GM19240 (cell line): ENCODE measurements at regions not wholly inside any gene's neighbourhood (a gene's known extent, or its start where the extent isn't known, plus 50 kb on each side); places are given as distances from the start of the nearest gene placed in this dataset.
"Not testable (repeated sequence)": the region's sequence is repeated elsewhere in the genome, so short reads cannot be mapped to it uniquely, and the experiment has no call there.

Source experiments
- DNase-seq: peaks from one replicate; pipeline ENCODE4 v3.0.0; 2011; ENCODE audit warnings: low spot score; ENCODE audit not compliant: insufficient read length

DNA sequence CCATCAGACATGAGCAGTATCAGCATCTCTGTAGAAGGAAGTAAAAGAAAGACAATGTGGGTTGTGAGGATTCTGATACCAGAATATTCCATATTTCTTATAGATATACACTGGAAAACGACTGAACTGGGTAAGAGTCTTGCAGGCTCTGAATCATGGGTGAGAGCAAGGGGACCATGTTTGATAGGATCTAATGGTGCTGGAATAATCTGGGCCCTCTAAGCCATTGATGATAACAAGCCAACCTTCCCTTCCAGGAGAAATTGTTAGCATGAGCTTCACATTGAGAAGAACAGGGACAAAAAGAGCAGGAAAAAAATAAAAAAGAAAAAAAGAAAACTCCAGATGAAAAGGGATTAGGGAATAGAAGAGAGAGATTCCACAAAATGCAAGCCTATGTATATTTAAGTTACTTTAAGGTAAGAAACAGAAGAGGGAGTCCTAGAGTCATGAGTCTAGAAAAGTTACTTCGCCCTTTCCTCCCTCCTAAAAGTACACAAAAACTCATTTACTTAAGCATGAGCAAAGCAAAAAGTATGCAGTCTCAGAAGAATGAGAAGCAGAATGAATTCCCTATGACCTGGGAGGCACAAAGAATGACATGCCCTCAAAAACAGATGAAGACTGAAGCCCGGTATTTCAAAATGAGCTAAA is 181.9 kb downstream of the TMEM26 start:
- DNase-seq: no peak

DNA sequence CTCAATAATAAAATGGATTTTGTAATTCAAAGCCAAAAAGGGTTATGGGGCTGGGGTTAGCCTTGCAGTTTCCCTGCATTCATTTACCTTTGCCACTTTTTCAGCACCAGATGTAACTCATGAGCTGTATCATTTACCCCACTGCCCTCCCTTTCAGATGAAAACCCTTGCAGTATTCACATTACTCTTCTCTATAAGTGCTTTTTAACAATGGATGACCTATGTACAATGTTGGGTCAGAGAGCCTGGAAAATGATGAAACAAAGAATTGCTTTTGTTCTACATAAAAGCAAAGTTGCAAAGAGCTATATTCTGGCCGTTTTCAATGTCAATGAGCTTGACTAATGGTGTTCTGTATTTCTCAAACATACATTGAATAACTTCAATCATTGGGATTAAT is 189.7 kb downstream of the TMEM26 start:
- DNase-seq: no peak

- no peak for DNase-seq
These were observed 190.5 kb downstream of the TMEM26 start for GRCh38 chr10:61262486-61263261.

GRCh38 chr10:61257956-61258496 is 195.2 kb downstream of the TMEM26 start:
- DNase-seq: no peak

DNA sequence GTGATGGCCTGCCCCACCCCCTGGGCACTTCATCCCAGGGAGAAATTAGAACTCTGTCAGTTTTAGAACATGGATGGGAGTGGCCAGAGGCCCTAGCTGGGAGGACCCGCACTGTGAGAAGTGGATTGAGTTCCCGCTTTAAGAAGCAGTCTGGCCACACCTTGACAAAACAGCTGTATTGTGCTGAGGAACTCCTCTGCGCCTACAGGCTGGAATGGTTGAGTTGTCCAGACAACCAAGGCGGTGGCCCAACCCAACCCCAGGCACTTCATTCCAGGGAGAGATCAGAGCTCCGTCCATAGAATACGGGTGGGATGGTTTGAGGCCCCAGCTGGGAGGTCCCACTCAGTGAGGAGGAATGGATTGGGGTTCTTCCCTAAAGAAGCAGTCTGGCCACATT is 196.0 kb downstream of the TMEM26 start:
- DNase-seq: no peak

DNA sequence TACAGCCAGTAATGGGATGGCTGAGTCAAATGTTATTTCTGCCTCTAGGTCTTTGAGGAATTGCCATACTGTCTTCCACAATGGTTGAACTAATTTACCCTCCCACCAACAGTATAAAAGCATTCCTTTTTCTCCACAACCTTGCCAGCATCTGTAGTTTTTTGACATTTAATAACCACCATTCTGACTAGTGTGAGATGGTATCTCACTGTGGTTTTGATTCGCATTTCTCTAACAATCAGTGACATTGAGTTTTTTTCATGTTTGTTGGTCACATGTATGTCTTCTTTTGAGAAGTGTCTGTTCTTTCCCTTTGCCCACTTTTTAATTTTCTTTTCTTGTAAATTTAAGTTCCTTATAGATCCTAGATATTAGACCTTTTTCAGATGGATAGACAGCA is 200.9 kb downstream of the TMEM26 start:
- not testable (repeated sequence) for DNase-seq

- no peak for DNase-seq
These were observed 202.1 kb downstream of the TMEM26 start for GRCh38 chr10:61251089-61251488.

GRCh38 chr10:61250131-61250530 is 203.1 kb downstream of the TMEM26 start:
- no peak for DNase-seq

GRCh38 chr10:61248013-61248412 is 205.2 kb downstream of the TMEM26 start:
- no peak for DNase-seq

- DNase-seq: no peak
These were observed 208.9 kb downstream of the TMEM26 start for GRCh38 chr10:61244261-61244775.

DNA sequence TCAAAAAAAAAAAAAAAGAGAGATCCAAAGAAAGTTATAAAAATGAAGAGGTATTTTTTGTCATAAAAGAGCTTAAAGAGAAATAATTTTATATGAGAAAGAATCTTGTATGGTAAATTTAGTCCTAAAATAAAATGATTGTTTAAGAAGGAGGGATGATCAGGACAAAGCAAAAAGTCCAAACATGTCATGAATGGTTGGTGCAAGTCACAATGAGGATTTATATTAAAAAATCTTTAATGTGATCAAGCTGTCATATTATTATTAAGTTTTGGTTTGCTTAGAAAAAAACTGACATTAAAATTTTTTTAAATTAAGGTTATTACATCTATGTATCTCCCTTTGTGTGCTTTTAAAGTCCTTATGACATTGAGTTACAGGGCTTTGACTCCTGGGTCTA is 220.4 kb downstream of the TMEM26 start:
- DNase-seq: no peak

- DNase-seq: no peak
These were observed 227.2 kb downstream of the TMEM26 start for GRCh38 chr10:61225939-61226338.

- no peak for DNase-seq
These were observed 229.6 kb downstream of the TMEM26 start for GRCh38 chr10:61223576-61223975.

- no peak for DNase-seq
These were observed 233.5 kb downstream of the TMEM26 start for GRCh38 chr10:61219696-61220095.

- no peak for DNase-seq
These were observed 235.2 kb downstream of the TMEM26 start for GRCh38 chr10:61217851-61218565.

DNA sequence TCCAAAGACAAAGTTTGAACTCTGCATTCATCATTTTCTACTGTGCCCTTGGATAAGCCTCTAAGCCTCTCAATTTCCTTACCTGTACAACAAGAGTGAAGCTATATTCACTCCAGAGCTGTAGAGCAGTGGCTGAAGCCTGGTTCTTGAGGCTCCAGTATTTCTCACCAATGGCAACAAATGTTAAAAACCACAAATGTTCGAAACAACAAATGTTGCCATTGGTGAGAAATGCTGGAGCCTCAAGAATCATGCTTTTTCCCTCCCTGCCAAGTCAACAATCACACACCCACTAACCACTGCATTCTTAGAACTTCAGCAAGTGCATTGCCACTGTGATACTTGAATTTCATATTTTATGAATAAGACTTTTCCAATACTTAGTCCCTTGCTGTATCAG is 237.9 kb downstream of the TMEM26 start:
- DNase-seq: no peak

DNA sequence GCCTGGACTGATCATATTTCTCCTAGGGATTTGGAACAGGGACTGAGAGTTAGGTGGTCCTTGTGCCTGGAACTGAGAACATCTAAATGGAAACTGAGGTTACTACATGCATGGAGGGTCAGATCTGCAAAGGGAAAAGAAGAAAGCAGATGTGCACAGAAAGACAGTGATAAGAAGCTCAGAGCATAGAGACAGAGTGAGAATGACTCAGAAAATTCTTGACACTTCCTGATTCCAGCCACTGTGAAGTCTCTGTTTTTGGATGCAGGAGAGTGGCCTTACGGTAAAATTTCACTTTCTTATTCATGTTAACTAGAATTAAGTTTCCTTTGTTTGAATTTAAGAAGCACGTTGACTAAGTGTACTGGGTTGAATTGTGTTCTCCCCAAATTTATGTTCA is 241.7 kb downstream of the TMEM26 start:
- no peak for DNase-seq

GRCh38 chr10:61197057-61197456 is 253.1 kb upstream of the RHOBTB1 start:
- no peak for DNase-seq

- no peak for DNase-seq
These were observed 251.2 kb upstream of the RHOBTB1 start for GRCh38 chr10:61195211-61195610.

GRCh38 chr10:61192589-61192988 is 248.6 kb upstream of the RHOBTB1 start:
- not testable (repeated sequence) for DNase-seq

DNA sequence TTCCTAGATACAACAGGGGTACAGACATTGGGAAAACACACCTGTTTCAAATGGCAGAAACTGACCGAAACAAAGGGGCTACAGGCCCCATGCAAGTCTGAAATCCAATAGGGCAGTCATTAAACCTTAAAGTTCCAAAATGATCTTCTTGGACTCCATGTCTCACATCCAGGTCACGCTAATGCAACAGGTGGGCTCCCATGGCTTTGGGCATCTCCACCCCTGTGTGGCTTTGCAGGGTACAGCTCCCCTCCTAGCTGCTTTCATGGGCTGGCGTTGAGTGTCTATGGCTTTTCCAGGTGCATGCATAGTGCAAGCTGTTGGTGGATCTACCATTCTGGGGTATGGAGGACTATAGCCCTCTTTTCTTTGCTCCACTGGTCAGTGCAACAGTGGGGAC is 248.1 kb upstream of the RHOBTB1 start:
- no peak for DNase-seq

- no peak for DNase-seq
These were observed 245.9 kb upstream of the RHOBTB1 start for GRCh38 chr10:61189912-61190311.
